Loucy (cell line): ENCODE measurements at regions not wholly inside any gene's neighbourhood (a gene's known extent, or its start where the extent isn't known, plus 50 kb on each side); places are given as distances from the start of the nearest gene placed in this dataset.

Source experiments
- H2AFZ ChIP-seq: fragments of 200-600 bp; sonication (generic); 2 replicates; pipeline ENCODE4 v1.6.0; 2016; ENCODE audit warnings: antibody characterized with exemption, mild to moderate bottlenecking, low read length, moderate library complexity
- H3F3A ChIP-seq: fragments of 200-600 bp; 2 replicates; pipeline ENCODE4 v1.6.0; 2016; ENCODE audit warnings: antibody characterized with exemption, low read depth, mild to moderate bottlenecking
- H3K27me3 ChIP-seq: fragments of 200-600 bp; sonication (generic); 2 replicates; pipeline ENCODE4 v1.6.1; 2014; ENCODE audit warnings: low read length, mild to moderate bottlenecking; ENCODE audit not compliant: insufficient read depth, poor library complexity, severe bottlenecking
- H3K36me3 ChIP-seq: fragments of 200-600 bp; sonication (generic); 2 replicates; pipeline ENCODE4 v1.6.1; 2016; ENCODE audit warnings: low read length; ENCODE audit not compliant: insufficient read depth
- H3K4me1 ChIP-seq: fragments of 200-600 bp; sonication (generic); 2 replicates; pipeline ENCODE4 v1.5.1; 2014; ENCODE audit warnings: low read length, mild to moderate bottlenecking; ENCODE audit not compliant: insufficient read depth, poor library complexity, severe bottlenecking
- H3K4me2 ChIP-seq: fragments of 200-600 bp; sonication (generic); 2 replicates; pipeline ENCODE4 v1.6.0; 2014; ENCODE audit warnings: antibody characterized with exemption, low read length, low read depth, mild to moderate bottlenecking; ENCODE audit not compliant: poor library complexity, severe bottlenecking
- H3K4me3 ChIP-seq: fragments of 200-600 bp; sonication (generic); 2 replicates; pipeline ENCODE4 v1.5.1; 2014; ENCODE audit warnings: low read length, mild to moderate bottlenecking, mixed read lengths; ENCODE audit not compliant: poor library complexity, severe bottlenecking
- H3K79me2 ChIP-seq: fragments of 200-600 bp; sonication (generic); 2 replicates; pipeline ENCODE4 v1.6.1; 2014; ENCODE audit warnings: low read length; ENCODE audit not compliant: insufficient read depth
- H3K9ac ChIP-seq: fragments of 200-600 bp; sonication (generic); 2 replicates; pipeline ENCODE4 v1.6.0; 2014; ENCODE audit warnings: mild to moderate bottlenecking, low read depth, low read length, moderate library complexity; ENCODE audit not compliant: poor library complexity, severe bottlenecking
- H3K9me2 ChIP-seq: fragments of 200-600 bp; sonication (generic); replicated peaks from 2 replicates; pipeline ENCODE4 v1.6.1; 2016; ENCODE audit warnings: low read depth, low read length, mixed read lengths
- H3K9me3 ChIP-seq: fragments of 200-600 bp; sonication (generic); 2 replicates; pipeline ENCODE4 v1.6.1; 2014; ENCODE audit warnings: mild to moderate bottlenecking, antibody characterized with exemption, low read length, low read depth; ENCODE audit not compliant: insufficient read depth
- H4K20me1 ChIP-seq: fragments of 200-600 bp; sonication (generic); 2 replicates; pipeline ENCODE4 v1.6.0; 2014; ENCODE audit warnings: antibody characterized with exemption, low read length, mild to moderate bottlenecking; ENCODE audit not compliant: insufficient read depth, poor library complexity, severe bottlenecking
- EZH2phosphoT487 ChIP-seq: fragments of 200-600 bp; IDR thresholded peaks from 2 replicates; pipeline ENCODE4 v1.6.1; 2018; ENCODE audit warnings: antibody characterized with exemption, mild to moderate bottlenecking, moderate library complexity, borderline replicate concordance
- TF ChIP-seq, protein P1 (sequence below): fragments of 200-600 bp; sonication (generic); conservative IDR thresholded peaks from 2 replicates; pipeline ENCODE4 v1.5.1; 2014; ENCODE audit warnings: mild to moderate bottlenecking, antibody characterized with exemption, low read length

DNA sequence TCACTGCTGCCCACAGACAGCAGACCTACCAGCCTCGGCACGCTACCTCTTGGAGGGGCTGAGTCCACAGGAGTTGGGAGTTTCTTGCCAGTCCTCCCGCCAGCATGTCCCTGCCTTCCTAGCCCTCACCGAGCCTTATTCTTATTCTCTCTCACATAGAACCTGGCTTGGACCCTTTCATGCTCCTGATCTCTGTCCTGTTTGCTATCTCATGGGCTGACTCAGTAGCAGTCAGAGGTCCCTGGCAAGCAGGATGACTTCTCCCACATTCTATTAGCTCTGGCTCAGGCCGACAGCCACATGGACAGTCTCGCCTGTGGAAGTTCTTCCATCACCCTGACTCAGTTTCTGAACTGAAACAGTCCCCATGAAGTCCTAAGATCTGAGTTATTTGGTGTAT is 79.5 kb upstream of the ADRA1D start:
- no peaks in the 10 kb centered on the region for H3K9me3 ChIP-seq
- H3K79me2 ChIP-seq, result no peaks in the 10 kb centered on the region
- TF ChIP-seq, protein P1, sequence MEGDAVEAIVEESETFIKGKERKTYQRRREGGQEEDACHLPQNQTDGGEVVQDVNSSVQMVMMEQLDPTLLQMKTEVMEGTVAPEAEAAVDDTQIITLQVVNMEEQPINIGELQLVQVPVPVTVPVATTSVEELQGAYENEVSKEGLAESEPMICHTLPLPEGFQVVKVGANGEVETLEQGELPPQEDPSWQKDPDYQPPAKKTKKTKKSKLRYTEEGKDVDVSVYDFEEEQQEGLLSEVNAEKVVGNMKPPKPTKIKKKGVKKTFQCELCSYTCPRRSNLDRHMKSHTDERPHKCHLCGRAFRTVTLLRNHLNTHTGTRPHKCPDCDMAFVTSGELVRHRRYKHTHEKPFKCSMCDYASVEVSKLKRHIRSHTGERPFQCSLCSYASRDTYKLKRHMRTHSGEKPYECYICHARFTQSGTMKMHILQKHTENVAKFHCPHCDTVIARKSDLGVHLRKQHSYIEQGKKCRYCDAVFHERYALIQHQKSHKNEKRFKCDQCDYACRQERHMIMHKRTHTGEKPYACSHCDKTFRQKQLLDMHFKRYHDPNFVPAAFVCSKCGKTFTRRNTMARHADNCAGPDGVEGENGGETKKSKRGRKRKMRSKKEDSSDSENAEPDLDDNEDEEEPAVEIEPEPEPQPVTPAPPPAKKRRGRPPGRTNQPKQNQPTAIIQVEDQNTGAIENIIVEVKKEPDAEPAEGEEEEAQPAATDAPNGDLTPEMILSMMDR, result no peak
- TF ChIP-seq EZH2phosphoT487, result no peak
- no peak overlapping the region for H3K9ac ChIP-seq
- H3K36me3 ChIP-seq, result no peaks in the 10 kb centered on the region
- no peak overlapping the region for H2AFZ ChIP-seq
- no peak overlapping the region for H3K4me2 ChIP-seq
- H3F3A ChIP-seq, result no peaks in the 10 kb centered on the region
- no peak overlapping the region for H3K4me3 ChIP-seq
- H3K27me3 ChIP-seq, result no peaks in the 10 kb centered on the region
- no peaks in the 10 kb centered on the region for H3K9me2 ChIP-seq
- no peaks in the 10 kb centered on the region for H4K20me1 ChIP-seq
- no peaks in the 10 kb centered on the region for H3K4me1 ChIP-seq

GRCh38 chr20:4327956-4328355 is 78.9 kb upstream of the ADRA1D start:
- H3K9me2 ChIP-seq, result no peaks in the 10 kb centered on the region
- H3F3A ChIP-seq, result no peaks in the 10 kb centered on the region
- no peaks in the 10 kb centered on the region for H3K36me3 ChIP-seq
- no peaks in the 10 kb centered on the region for H3K9me3 ChIP-seq
- no peaks in the 10 kb centered on the region for H3K4me1 ChIP-seq
- H3K4me3 ChIP-seq, result no peak overlapping the region
- no peaks in the 10 kb centered on the region for H3K27me3 ChIP-seq
- no peak overlapping the region for H3K4me2 ChIP-seq
- no peaks in the 10 kb centered on the region for H4K20me1 ChIP-seq
- no peak overlapping the region for H3K9ac ChIP-seq
- no peak overlapping the region for H2AFZ ChIP-seq
- no peaks in the 10 kb centered on the region for H3K79me2 ChIP-seq
- TF ChIP-seq, protein P1, result no peak
- TF ChIP-seq EZH2phosphoT487, result no peak

DNA sequence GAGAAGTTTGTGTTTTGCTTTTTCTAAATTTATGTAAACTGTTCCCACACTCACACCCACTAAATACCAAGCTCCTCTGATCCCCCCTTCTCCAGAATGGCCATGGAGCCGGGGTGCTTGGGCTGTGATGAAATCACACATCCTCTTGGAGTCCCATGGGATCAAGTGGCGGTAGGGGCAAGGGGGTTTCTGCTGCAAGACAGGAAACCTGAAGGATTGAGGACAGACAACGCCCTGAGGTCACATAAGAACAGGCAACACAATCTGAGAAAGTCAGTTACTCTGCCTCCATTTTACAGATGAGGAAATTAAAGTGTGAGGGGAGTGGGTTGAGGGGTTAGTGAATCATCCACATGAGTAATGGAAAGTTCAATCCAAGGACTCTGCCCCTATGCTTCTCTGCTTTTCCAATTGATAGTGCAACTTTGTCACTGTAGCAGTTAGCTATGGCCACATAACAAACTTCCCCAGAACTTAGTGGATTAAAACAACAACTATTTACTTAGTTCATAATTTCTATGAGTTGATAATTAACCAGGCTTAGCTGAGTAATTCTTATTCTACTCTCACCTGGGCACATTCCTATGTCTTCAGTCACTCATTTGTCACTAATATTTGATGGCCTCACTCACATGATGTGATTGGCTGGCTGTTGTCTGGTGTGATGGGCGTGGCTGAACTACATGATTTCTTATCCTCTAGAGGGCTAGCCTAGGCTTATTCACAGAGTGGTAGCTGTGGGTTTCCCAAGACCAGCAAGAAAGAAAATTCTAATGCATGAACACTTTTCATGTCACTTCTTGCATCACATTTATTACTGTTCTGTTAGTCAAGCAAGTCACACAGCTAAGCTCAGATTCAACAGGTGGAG is 77.3 kb upstream of the ADRA1D start:
- no peak overlapping the region for H3K9ac ChIP-seq
- no peaks in the 10 kb centered on the region for H3K27me3 ChIP-seq
- H2AFZ ChIP-seq, result no peak overlapping the region
- no peaks in the 10 kb centered on the region for H3K9me3 ChIP-seq
- H4K20me1 ChIP-seq, result no peaks in the 10 kb centered on the region
- H3K36me3 ChIP-seq, result no peaks in the 10 kb centered on the region
- H3F3A ChIP-seq, result no peaks in the 10 kb centered on the region
- no peaks in the 10 kb centered on the region for H3K79me2 ChIP-seq
- no peak overlapping the region for H3K4me3 ChIP-seq
- H3K4me1 ChIP-seq, result no peaks in the 10 kb centered on the region
- TF ChIP-seq, protein P1, result no peak
- no peak for TF ChIP-seq EZH2phosphoT487
- no peak overlapping the region for H3K4me2 ChIP-seq
- H3K9me2 ChIP-seq, result no peaks in the 10 kb centered on the region
